Effector memory CD8-positive, alpha-beta T cell (primary cell): ENCODE measurements at regions not wholly inside any gene's neighbourhood (a gene's known extent, or its start where the extent isn't known, plus 50 kb on each side); places are given as distances from the start of the nearest gene placed in this dataset.

Experiments used
- ATAC-seq: fragments of 150-1000 bp; cut with Tn5 transposase; replicated peaks from 2 replicates; pipeline ENCODE4 v1.10.0; 2021; ENCODE audit warnings: mild to moderate bottlenecking, moderate library complexity
- DNase-seq, 3 experiments: peaks; one replicate each; pipeline ENCODE4 v3.0.0; 2021
- H3K27ac Mint-ChIP-seq, 2 donors: one replicate each; pipeline ENCODE4 v1.8.0; 2022; ENCODE audit warnings: mild to moderate bottlenecking in 2 of 2, mixed read lengths in 2 of 2, moderate library complexity in 2 of 2
- H3K27me3 Mint-ChIP-seq, 2 donors: one replicate each; pipeline ENCODE4 v1.8.0; 2022; ENCODE audit warnings: mixed read lengths in 2 of 2
- H3K36me3 Mint-ChIP-seq: one replicate; pipeline ENCODE4 v1.8.0; 2022; ENCODE audit warnings: mild to moderate bottlenecking, moderate library complexity, mixed read lengths; ENCODE audit not compliant: insufficient read depth
- H3K4me1 Mint-ChIP-seq, 2 donors: one replicate each; pipeline ENCODE4 v1.8.0; 2022; ENCODE audit warnings: low read depth in 2 of 2, mixed read lengths in 2 of 2
- H3K4me3 Mint-ChIP-seq, 2 donors: one replicate each; pipeline ENCODE4 v1.8.0; 2022; ENCODE audit warnings: mild to moderate bottlenecking in 2 of 2, mixed read lengths in 2 of 2, moderate library complexity in 2 of 2
- H3K9me3 Mint-ChIP-seq, 2 donors: one replicate each; pipeline ENCODE4 v1.8.0; 2022; ENCODE audit warnings: mixed read lengths in 2 of 2

GRCh38 chr7:32385316-32385956, 104.7 kb downstream of the LSM5 start:
- Mint-ChIP-seq H3K27me3 (peaks cover 47 to 50% of the 10 kb centered on the region in 2 donors), H3K27ac (no peak overlapping the region), H3K4me1 (no peaks in the 10 kb centered on the region), H3K9me3 (peaks cover 5 to 6% of the 10 kb centered on the region in 2 donors), H3K4me3 (no peak overlapping the region), H3K36me3 (no peaks in the 10 kb centered on the region)
- DNase-seq (no peak), ATAC-seq (no peak)

- Mint-ChIP-seq H3K27me3 (peaks cover 43 to 51% of the 10 kb centered on the region in 2 donors), H3K9me3 (peaks cover 5 to 6% of the 10 kb centered on the region in 2 donors), H3K4me1 (no peaks in the 10 kb centered on the region), H3K4me3 (no peak overlapping the region), H3K36me3 (no peaks in the 10 kb centered on the region), H3K27ac (no peak overlapping the region)
- ATAC-seq (no peak), DNase-seq (no peak)
These were observed 109.1 kb downstream of the LSM5 start for GRCh38 chr7:32381024-32381601.

GRCh38 chr7:32379510-32380112, 110.6 kb downstream of the LSM5 start:
- Mint-ChIP-seq H3K4me3 (no peak overlapping the region), H3K27ac (no peak overlapping the region)

GRCh38 chr7:32378988-32379387, 111.2 kb downstream of the LSM5 start:
- H3K36me3 Mint-ChIP-seq, result no peaks in the 10 kb centered on the region
- DNase-seq, result no peak
- H3K27me3 Mint-ChIP-seq, result peaks cover 26 to 33% of the 10 kb centered on the region in 2 donors
- H3K9me3 Mint-ChIP-seq, result peaks cover 5 to 6% of the 10 kb centered on the region in 2 donors
- H3K27ac Mint-ChIP-seq, result no peak overlapping the region
- H3K4me1 Mint-ChIP-seq, result no peaks in the 10 kb centered on the region
- no peak for ATAC-seq
- H3K4me3 Mint-ChIP-seq, result no peak overlapping the region

More at GRCh38 chr7:32379510-32380112, 110.6 kb downstream of the LSM5 start:
- Mint-ChIP-seq H3K9me3 (peaks cover 5 to 6% of the 10 kb centered on the region in 2 donors), H3K4me1 (no peaks in the 10 kb centered on the region), H3K36me3 (no peaks in the 10 kb centered on the region), H3K27me3 (peaks cover 32 to 40% of the 10 kb centered on the region in 2 donors)
- no peak for DNase-seq
- no peak for ATAC-seq

GRCh38 chr7:32364581-32364980, 125.6 kb downstream of the LSM5 start:
- no peak for DNase-seq
- Mint-ChIP-seq H3K4me1 (no peaks in the 10 kb centered on the region), H3K36me3 (no peaks in the 10 kb centered on the region), H3K27ac (no peak overlapping the region), H3K4me3 (no peak overlapping the region), H3K9me3 (peaks cover 7 to 8% of the 10 kb centered on the region in 2 donors), H3K27me3 (peaks cover 32 to 34% of the 10 kb centered on the region in 2 donors)
- ATAC-seq, result no peak

GRCh38 chr7:32360127-32360526, 130.1 kb downstream of the LSM5 start:
- Mint-ChIP-seq H3K4me1 (no peaks in the 10 kb centered on the region), H3K27ac (no peak overlapping the region), H3K36me3 (no peaks in the 10 kb centered on the region), H3K4me3 (no peak overlapping the region), H3K27me3 (peaks cover 35 to 49% of the 10 kb centered on the region in 2 donors), H3K9me3 (no peaks in the 10 kb centered on the region)
- no peak for ATAC-seq
- DNase-seq, result no peak

- no peaks in the 10 kb centered on the region for H3K9me3 Mint-ChIP-seq
- no peak overlapping the region for H3K27ac Mint-ChIP-seq
- no peak for DNase-seq
- peaks cover 38 to 54% of the 10 kb centered on the region in 2 donors for H3K27me3 Mint-ChIP-seq
- no peak overlapping the region for H3K4me3 Mint-ChIP-seq
- H3K4me1 Mint-ChIP-seq, result no peaks in the 10 kb centered on the region
- no peaks in the 10 kb centered on the region for H3K36me3 Mint-ChIP-seq
- no peak for ATAC-seq
These were observed 132.5 kb downstream of the LSM5 start for GRCh38 chr7:32357535-32358277.

GRCh38 chr7:32347244-32347828, 142.8 kb downstream of the LSM5 start:
- ATAC-seq (no peak), DNase-seq (no peak)
- Mint-ChIP-seq H3K27me3 (peaks cover 10 to 18% of the 10 kb centered on the region in 2 donors), H3K9me3 (no peaks in the 10 kb centered on the region), H3K4me3 (no peak overlapping the region), H3K4me1 (no peaks in the 10 kb centered on the region), H3K27ac (no peak overlapping the region), H3K36me3 (no peaks in the 10 kb centered on the region)

GRCh38 chr7:32346253-32346652, 143.9 kb downstream of the LSM5 start:
- no peak for ATAC-seq
- Mint-ChIP-seq H3K4me1 (no peaks in the 10 kb centered on the region), H3K9me3 (no peaks in the 10 kb centered on the region), H3K4me3 (no peak overlapping the region), H3K36me3 (no peaks in the 10 kb centered on the region), H3K27ac (no peak overlapping the region), H3K27me3 (peaks cover 10 to 18% of the 10 kb centered on the region in 2 donors)
- no peak for DNase-seq

GRCh38 chr7:32336726-32337125, 153.5 kb downstream of the LSM5 start:
- ATAC-seq (no peak), DNase-seq (no peak)
- H3K27ac Mint-ChIP-seq, result no peak overlapping the region
- no peaks in the 10 kb centered on the region for H3K36me3 Mint-ChIP-seq
- no peaks in the 10 kb centered on the region for H3K4me1 Mint-ChIP-seq
- H3K9me3 Mint-ChIP-seq, result peaks cover 7 to 10% of the 10 kb centered on the region in 2 donors
- H3K27me3 Mint-ChIP-seq, result peaks cover 19 to 28% of the 10 kb centered on the region in 2 donors
- H3K4me3 Mint-ChIP-seq, result no peak overlapping the region

- Mint-ChIP-seq H3K27ac (no peak overlapping the region), H3K36me3 (no peaks in the 10 kb centered on the region), H3K9me3 (peaks cover 13 to 19% of the 10 kb centered on the region in 2 donors), H3K4me3 (no peak overlapping the region), H3K4me1 (no peaks in the 10 kb centered on the region), H3K27me3 (peaks cover 19 to 35% of the 10 kb centered on the region in 2 donors)
- ATAC-seq (no peak), DNase-seq (no peak)
These were observed 155.1 kb downstream of the LSM5 start for GRCh38 chr7:32335107-32335506.

GRCh38 chr7:32330602-32331001, 159.6 kb downstream of the LSM5 start:
- no peak for DNase-seq
- no peaks in the 10 kb centered on the region for H3K36me3 Mint-ChIP-seq
- peaks cover 10 to 19% of the 10 kb centered on the region in 2 donors for H3K9me3 Mint-ChIP-seq
- H3K4me3 Mint-ChIP-seq, result no peak overlapping the region
- no peak for ATAC-seq
- no peak overlapping the region for H3K27ac Mint-ChIP-seq
- peaks cover 0 to 12% of the 10 kb centered on the region in 2 donors for H3K27me3 Mint-ChIP-seq
- H3K4me1 Mint-ChIP-seq, result no peaks in the 10 kb centered on the region

- peaks cover under 1 to 2% of the 10 kb centered on the region in 2 donors for H3K9me3 Mint-ChIP-seq
- DNase-seq (no peak), ATAC-seq (no peak)
- no peak overlapping the region for H3K27ac Mint-ChIP-seq
- peaks cover 7 to 10% of the 10 kb centered on the region in 2 donors for H3K27me3 Mint-ChIP-seq
- H3K36me3 Mint-ChIP-seq, result peaks cover 2% of the 10 kb centered on the region
- H3K4me1 Mint-ChIP-seq, result no peaks in the 10 kb centered on the region
- no peak overlapping the region for H3K4me3 Mint-ChIP-seq
These were observed 164.1 kb downstream of the LSM5 start for GRCh38 chr7:32326078-32326477.
